GM23338 (cell line): ENCODE measurements at regions not wholly inside any gene's neighbourhood (a gene's known extent, or its start where the extent isn't known, plus 50 kb on each side); places are given as distances from the start of the nearest gene placed in this dataset.

Source experiments
- ATAC-seq: fragments of 200-7000 bp; cut with Tn5 transposase; 3 replicates; pipeline ENCODE4 v1.9.1; 2020
- DNase-seq: peaks from one replicate; pipeline ENCODE4 v3.0.0-alpha.2; 2015; ENCODE audit warnings: low spot score
- H2AFZ ChIP-seq: fragments of 200-600 bp; sonication (generic); 2 replicates; pipeline ENCODE4 v1.8.0; 2016; ENCODE audit warnings: antibody characterized with exemption, mild to moderate bottlenecking, moderate library complexity
- H3F3A ChIP-seq: fragments of 200-600 bp; sonication (generic); replicated peaks from 2 replicates; pipeline ENCODE4 v1.8.0; 2017; ENCODE audit warnings: antibody characterized with exemption, mixed run types, low read depth
- H3K27ac ChIP-seq: fragments of 200-600 bp; sonication (generic); 2 replicates; pipeline ENCODE4 v1.6.1; 2016; ENCODE audit warnings: low read depth
- H3K27me3 ChIP-seq: fragments of 200-600 bp; sonication (generic); 2 replicates; pipeline ENCODE4 v1.8.0; 2016; ENCODE audit warnings: mild to moderate bottlenecking, mixed run types, moderate library complexity; ENCODE audit not compliant: insufficient read depth
- H3K36me3 ChIP-seq: fragments of 200-600 bp; sonication (generic); 2 replicates; pipeline ENCODE4 v1.8.0; 2016; ENCODE audit warnings: mild to moderate bottlenecking; ENCODE audit not compliant: insufficient read depth
- H3K4me1 ChIP-seq: fragments of 200-600 bp; sonication (generic); 2 replicates; pipeline ENCODE4 v1.8.0; 2016; ENCODE audit warnings: mild to moderate bottlenecking, moderate library complexity; ENCODE audit not compliant: insufficient read depth
- H3K4me2 ChIP-seq: fragments of 200-600 bp; sonication (generic); 2 replicates; pipeline ENCODE4 v1.7.1; 2017; ENCODE audit warnings: mixed run types
- H3K4me3 ChIP-seq: fragments of 200-600 bp; sonication (generic); 2 replicates; pipeline ENCODE4 v1.6.1; 2016; ENCODE audit warnings: mixed run types
- H3K79me2 ChIP-seq: fragments of 200-600 bp; sonication (generic); replicated peaks from 2 replicates; pipeline ENCODE4 v1.8.0; 2017; ENCODE audit warnings: mild to moderate bottlenecking; ENCODE audit not compliant: insufficient read depth
- H3K9me2 ChIP-seq: fragments of 200-600 bp; sonication (generic); 2 replicates; pipeline ENCODE4 v1.8.0; 2017; ENCODE audit not compliant: insufficient read depth
- H4K20me1 ChIP-seq: fragments of 200-600 bp; sonication (generic); replicated peaks from 2 replicates; pipeline ENCODE4 v1.8.0; 2017; ENCODE audit warnings: mild to moderate bottlenecking; ENCODE audit not compliant: insufficient read depth
- H3K27ac Mint-ChIP-seq: 2 replicates; pipeline ENCODE4 v1.8.0; 2020; ENCODE audit warnings: inconsistent platforms, mild to moderate bottlenecking, moderate library complexity, mixed read lengths
- H3K27me3 Mint-ChIP-seq: 3 replicates; pipeline ENCODE4 v1.8.0; 2022; ENCODE audit warnings: low read depth, mild to moderate bottlenecking, moderate library complexity, mixed read lengths, inconsistent platforms; ENCODE audit not compliant: insufficient read depth, poor library complexity
- H3K36me3 Mint-ChIP-seq: 3 replicates; pipeline ENCODE4 v1.8.0; 2021; ENCODE audit warnings: low read depth, mild to moderate bottlenecking, inconsistent platforms, moderate library complexity, mixed read lengths
- H3K4me1 Mint-ChIP-seq: 3 replicates; pipeline ENCODE4 v1.8.0; 2020; ENCODE audit warnings: mild to moderate bottlenecking, inconsistent platforms, mixed read lengths
- H3K4me3 Mint-ChIP-seq: 3 replicates; pipeline ENCODE4 v1.8.0; 2021; ENCODE audit warnings: moderate library complexity, mild to moderate bottlenecking, inconsistent platforms, mixed read lengths
- H3K9me3 Mint-ChIP-seq: 3 replicates; pipeline ENCODE4 v1.8.0; 2020; ENCODE audit warnings: moderate library complexity, mild to moderate bottlenecking, inconsistent platforms, mixed read lengths
- EZH2 ChIP-seq: fragments of 200-600 bp; sonication (generic); IDR thresholded peaks from one replicate; pipeline ENCODE4 v1.8.0; 2017; ENCODE audit warnings: antibody characterized with exemption, mild to moderate bottlenecking, low read depth; ENCODE audit not compliant: unreplicated experiment
- REST ChIP-seq: IDR thresholded peaks from one replicate; pipeline ENCODE4 v1.6.1; 2018; ENCODE audit warnings: antibody characterized with exemption; ENCODE audit not compliant: unreplicated experiment
- ZNF331 ChIP-seq: fragments of 250-450 bp; sonication (Bioruptor Pico); IDR thresholded peaks from 2 replicates; pipeline ENCODE4 v1.5.0; 2020; ENCODE audit warnings: low read depth, mild to moderate bottlenecking, moderate library complexity
- TF ChIP-seq, protein P1 (sequence below), 2 experiments: fragments of 200-600 bp in 1 of 2; sonication (generic) in 1 of 2; conservative IDR thresholded peaks; 2 replicates each; pipeline versions ENCODE4 v1.5.1 to v1.6.1; 2016 to 2017; ENCODE audit warnings: antibody characterized with exemption in 2 of 2, low read depth in 2 of 2, mild to moderate bottlenecking in 2 of 2, moderate library complexity in 1 of 2
- TF ChIP-seq, protein P2 (sequence below): IDR thresholded peaks from 2 replicates; pipeline ENCODE4 v1.6.1; 2016; ENCODE audit warnings: antibody characterized with exemption

DNA sequence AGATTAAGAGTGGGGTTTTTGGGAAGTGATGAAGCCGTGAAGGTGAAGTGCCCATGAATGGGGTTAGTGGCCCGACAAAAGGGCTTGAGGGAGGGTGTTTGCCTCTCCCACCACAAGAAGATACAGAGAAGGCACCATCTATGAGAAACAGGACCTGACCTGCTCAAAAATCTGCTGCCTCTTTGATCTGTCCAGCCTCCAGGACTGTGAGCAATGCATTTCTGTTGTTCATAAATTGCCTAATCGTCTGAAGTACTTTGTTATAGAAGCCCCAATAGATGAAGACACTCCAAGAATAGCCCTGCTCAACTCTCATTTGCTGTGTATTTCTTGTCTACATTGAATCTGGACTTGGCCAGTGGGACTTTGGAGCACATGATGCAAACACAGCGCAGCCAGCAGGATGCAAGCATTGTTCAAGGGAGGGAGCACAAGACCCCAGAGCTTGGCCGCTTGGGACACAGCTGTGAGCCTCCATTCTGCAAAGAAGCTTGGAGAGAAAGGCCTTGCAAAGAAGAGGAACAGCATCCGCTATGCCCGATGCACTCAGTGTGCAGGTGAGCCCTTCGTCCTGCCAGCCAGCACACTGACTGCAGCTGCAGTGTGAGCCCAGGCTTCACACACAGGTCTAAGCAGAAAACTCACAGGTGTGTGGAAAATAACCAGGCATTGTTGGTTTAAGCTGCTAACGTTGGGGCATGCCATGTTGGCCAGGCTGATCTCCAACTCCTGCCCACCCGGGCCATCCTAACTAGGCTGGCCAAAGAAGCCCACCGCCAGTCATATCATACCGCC, 73.2 kb upstream of the KLF6 start (continued):
- TF ChIP-seq EZH2 = no peak
- TF ChIP-seq, protein P1, sequence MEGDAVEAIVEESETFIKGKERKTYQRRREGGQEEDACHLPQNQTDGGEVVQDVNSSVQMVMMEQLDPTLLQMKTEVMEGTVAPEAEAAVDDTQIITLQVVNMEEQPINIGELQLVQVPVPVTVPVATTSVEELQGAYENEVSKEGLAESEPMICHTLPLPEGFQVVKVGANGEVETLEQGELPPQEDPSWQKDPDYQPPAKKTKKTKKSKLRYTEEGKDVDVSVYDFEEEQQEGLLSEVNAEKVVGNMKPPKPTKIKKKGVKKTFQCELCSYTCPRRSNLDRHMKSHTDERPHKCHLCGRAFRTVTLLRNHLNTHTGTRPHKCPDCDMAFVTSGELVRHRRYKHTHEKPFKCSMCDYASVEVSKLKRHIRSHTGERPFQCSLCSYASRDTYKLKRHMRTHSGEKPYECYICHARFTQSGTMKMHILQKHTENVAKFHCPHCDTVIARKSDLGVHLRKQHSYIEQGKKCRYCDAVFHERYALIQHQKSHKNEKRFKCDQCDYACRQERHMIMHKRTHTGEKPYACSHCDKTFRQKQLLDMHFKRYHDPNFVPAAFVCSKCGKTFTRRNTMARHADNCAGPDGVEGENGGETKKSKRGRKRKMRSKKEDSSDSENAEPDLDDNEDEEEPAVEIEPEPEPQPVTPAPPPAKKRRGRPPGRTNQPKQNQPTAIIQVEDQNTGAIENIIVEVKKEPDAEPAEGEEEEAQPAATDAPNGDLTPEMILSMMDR (conservative IDR thresholded peaks at IDR 0.05; ENCODE audit: low read depth in 2 of 2) = no peak

DNA sequence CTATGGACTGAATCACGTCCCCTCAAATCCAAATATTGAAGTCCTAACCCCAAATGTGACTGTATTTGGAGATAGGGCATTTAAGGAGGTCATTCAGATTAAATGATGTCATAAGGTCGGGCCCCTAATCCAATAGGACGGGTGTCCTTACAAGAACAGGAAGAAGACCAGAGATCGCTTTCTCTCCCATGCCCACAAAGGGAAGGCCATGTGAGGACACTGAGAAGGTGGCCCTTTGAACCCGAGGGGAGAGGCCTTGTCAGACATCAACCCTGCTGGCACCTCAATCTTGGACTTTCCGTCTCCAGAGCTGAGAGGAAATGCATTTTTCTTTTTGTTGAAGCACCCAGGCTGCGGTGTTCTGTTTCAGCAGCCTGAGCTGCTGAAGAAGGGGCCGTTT, 72.3 kb upstream of the KLF6 start:
- Histone ChIP-seq H3K79me2 (no peaks in the 10 kb centered on the region), H2AFZ (no peak overlapping the region), H3K27ac (no peak overlapping the region), H3K4me1 (peaks cover 10% of the 10 kb centered on the region), H3K9me2 (peaks cover 5% of the 10 kb centered on the region; the same call in 1 of the 2 replicates), H3F3A (no peaks in the 10 kb centered on the region), H3K4me3 (no peak overlapping the region), H3K36me3 (no peaks in the 10 kb centered on the region), H3K27me3 (no peaks in the 10 kb centered on the region), H3K4me2 (no peak overlapping the region), H4K20me1 (no peaks in the 10 kb centered on the region)
- no peaks in the 10 kb centered on the region for H3K36me3 Mint-ChIP-seq
- H3K27me3 Mint-ChIP-seq = peaks cover 2% of the 10 kb centered on the region
- H3K4me1 Mint-ChIP-seq = peaks cover 16% of the 10 kb centered on the region
- H3K27ac Mint-ChIP-seq = no peak overlapping the region
- no peaks in the 10 kb centered on the region for H3K9me3 Mint-ChIP-seq
- H3K4me3 Mint-ChIP-seq = no peak overlapping the region
- DNase-seq = no peak
- no peak for ATAC-seq
- TF ChIP-seq, protein P2, sequence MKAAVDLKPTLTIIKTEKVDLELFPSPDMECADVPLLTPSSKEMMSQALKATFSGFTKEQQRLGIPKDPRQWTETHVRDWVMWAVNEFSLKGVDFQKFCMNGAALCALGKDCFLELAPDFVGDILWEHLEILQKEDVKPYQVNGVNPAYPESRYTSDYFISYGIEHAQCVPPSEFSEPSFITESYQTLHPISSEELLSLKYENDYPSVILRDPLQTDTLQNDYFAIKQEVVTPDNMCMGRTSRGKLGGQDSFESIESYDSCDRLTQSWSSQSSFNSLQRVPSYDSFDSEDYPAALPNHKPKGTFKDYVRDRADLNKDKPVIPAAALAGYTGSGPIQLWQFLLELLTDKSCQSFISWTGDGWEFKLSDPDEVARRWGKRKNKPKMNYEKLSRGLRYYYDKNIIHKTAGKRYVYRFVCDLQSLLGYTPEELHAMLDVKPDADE = no peak
- TF ChIP-seq REST (no peak), ZNF331 (CRISPR knock-in tag) (no peak), EZH2 (no peak)
- TF ChIP-seq, protein P1 (conservative IDR thresholded peaks at IDR 0.05; ENCODE audit: low read depth in 2 of 2) = no peak
